Osteoblast (primary cell): ENCODE measurements at regions not wholly inside any gene's neighbourhood (a gene's known extent, or its start where the extent isn't known, plus 50 kb on each side); places are given as distances from the start of the nearest gene placed in this dataset.

Experiments used
- DNase-seq: peaks from one replicate; pipeline ENCODE4 v3.0.0; 2011; ENCODE audit warnings: low spot score, mixed read lengths; ENCODE audit not compliant: insufficient read length; ENCODE audit errors: missing footprints
- H2AFZ ChIP-seq: 2 replicates; pipeline ENCODE4 v1.6.0; 2011; ENCODE audit warnings: mild to moderate bottlenecking, low read length
- H3K27ac ChIP-seq: 2 replicates; pipeline ENCODE4 v1.5.1; 2011; ENCODE audit warnings: mild to moderate bottlenecking, low read depth, low read length, moderate library complexity
- H3K27me3 ChIP-seq: 2 replicates; pipeline ENCODE4 v1.6.0; 2012; ENCODE audit warnings: mild to moderate bottlenecking, control low read depth, inconsistent platforms, low read length, moderate library complexity; ENCODE audit not compliant: insufficient read depth
- H3K36me3 ChIP-seq: 2 replicates; pipeline ENCODE4 v1.5.1; 2011; ENCODE audit warnings: mild to moderate bottlenecking, low read length, control low read depth, moderate library complexity; ENCODE audit not compliant: insufficient read depth
- H3K4me1 ChIP-seq: 2 replicates; pipeline ENCODE4 v1.5.1; 2011; ENCODE audit warnings: mild to moderate bottlenecking, low read length, control low read depth, moderate library complexity; ENCODE audit not compliant: insufficient read depth
- H3K4me2 ChIP-seq: 2 replicates; pipeline ENCODE4 v1.6.0; 2011; ENCODE audit warnings: mild to moderate bottlenecking, low read length; ENCODE audit not compliant: insufficient read depth
- H3K4me3 ChIP-seq: fragments of 200-600 bp; sonication (generic); 3 replicates; pipeline ENCODE4 v1.5.1; 2012; ENCODE audit warnings: mild to moderate bottlenecking, low read length, inconsistent platforms; ENCODE audit not compliant: insufficient read depth
- H3K79me2 ChIP-seq: 2 replicates; pipeline ENCODE4 v1.6.0; 2012; ENCODE audit warnings: mild to moderate bottlenecking, low read length, control low read depth, inconsistent platforms; ENCODE audit not compliant: insufficient read depth
- H3K9me3 ChIP-seq: 2 replicates; pipeline ENCODE4 v1.5.1; 2011; ENCODE audit warnings: low read depth, low read length, control low read depth
- H4K20me1 ChIP-seq: 2 replicates; pipeline ENCODE4 v1.6.0; 2012; ENCODE audit warnings: mild to moderate bottlenecking, low read length, control low read depth; ENCODE audit not compliant: insufficient read depth
- TF ChIP-seq, protein P1 (sequence below): IDR thresholded peaks from 2 replicates; pipeline ENCODE4 v1.5.1; 2011; ENCODE audit warnings: mild to moderate bottlenecking, low read depth, low read length, moderate library complexity; ENCODE audit errors: extremely low read depth

DNA sequence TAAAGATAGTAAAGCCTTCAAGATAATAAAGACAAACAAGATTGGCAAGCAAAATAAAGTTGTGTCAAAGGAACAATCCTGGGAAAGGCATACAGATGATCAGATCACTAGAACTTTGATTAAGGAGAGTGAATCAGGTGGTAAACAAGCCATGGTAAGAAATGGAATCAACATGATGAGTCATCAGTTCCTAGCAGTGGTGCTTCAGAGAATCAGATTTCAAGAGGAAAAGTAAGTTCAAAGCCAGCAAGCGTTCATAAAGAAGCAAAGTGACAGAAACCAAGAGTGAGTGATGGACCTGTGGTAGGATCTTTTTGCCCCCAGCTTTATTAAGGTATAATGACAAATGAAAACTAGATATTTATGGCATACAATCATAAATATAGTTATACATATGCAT, 340.4 kb downstream of the TPBG start:
- Histone ChIP-seq H3K36me3 (no peaks in the 10 kb centered on the region), H4K20me1 (no peaks in the 10 kb centered on the region), H2AFZ (no peak overlapping the region), H3K4me3 (no peak overlapping the region), H3K4me1 (no peaks in the 10 kb centered on the region), H3K79me2 (no peaks in the 10 kb centered on the region), H3K4me2 (no peak overlapping the region), H3K27me3 (peaks cover 12% of the 10 kb centered on the region), H3K27ac (no peak overlapping the region), H3K9me3 (no peaks in the 10 kb centered on the region)
- TF ChIP-seq, protein P1, sequence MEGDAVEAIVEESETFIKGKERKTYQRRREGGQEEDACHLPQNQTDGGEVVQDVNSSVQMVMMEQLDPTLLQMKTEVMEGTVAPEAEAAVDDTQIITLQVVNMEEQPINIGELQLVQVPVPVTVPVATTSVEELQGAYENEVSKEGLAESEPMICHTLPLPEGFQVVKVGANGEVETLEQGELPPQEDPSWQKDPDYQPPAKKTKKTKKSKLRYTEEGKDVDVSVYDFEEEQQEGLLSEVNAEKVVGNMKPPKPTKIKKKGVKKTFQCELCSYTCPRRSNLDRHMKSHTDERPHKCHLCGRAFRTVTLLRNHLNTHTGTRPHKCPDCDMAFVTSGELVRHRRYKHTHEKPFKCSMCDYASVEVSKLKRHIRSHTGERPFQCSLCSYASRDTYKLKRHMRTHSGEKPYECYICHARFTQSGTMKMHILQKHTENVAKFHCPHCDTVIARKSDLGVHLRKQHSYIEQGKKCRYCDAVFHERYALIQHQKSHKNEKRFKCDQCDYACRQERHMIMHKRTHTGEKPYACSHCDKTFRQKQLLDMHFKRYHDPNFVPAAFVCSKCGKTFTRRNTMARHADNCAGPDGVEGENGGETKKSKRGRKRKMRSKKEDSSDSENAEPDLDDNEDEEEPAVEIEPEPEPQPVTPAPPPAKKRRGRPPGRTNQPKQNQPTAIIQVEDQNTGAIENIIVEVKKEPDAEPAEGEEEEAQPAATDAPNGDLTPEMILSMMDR = no peak
- no peak for DNase-seq

DNA sequence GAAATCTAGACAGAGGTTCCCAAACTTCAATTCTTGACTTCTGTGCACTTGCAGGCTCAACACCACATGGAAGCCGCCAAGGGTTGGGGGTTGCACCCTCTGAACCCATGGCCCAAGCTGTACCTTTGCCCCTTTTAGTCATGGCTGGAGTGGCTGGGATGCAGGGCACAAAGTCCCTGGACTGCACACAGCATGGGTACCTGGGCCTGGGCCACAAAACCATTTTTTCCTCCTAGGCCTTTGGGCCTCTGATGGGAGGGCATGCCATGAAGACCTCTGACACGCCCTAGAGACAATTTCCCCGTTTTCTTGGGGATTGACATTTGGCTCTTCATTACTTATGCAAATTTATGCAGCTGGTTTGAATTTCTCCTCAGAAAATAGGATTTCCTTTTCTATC, 342.0 kb downstream of the TPBG start:
- Histone ChIP-seq H3K27ac (no peak overlapping the region), H3K36me3 (no peaks in the 10 kb centered on the region), H3K27me3 (peaks cover 12% of the 10 kb centered on the region), H3K79me2 (no peaks in the 10 kb centered on the region), H3K4me2 (no peak overlapping the region), H3K9me3 (no peaks in the 10 kb centered on the region), H3K4me3 (no peak overlapping the region), H4K20me1 (no peaks in the 10 kb centered on the region), H3K4me1 (no peaks in the 10 kb centered on the region), H2AFZ (no peak overlapping the region)
- TF ChIP-seq, protein P1 = no peak
- no peak for DNase-seq

DNA sequence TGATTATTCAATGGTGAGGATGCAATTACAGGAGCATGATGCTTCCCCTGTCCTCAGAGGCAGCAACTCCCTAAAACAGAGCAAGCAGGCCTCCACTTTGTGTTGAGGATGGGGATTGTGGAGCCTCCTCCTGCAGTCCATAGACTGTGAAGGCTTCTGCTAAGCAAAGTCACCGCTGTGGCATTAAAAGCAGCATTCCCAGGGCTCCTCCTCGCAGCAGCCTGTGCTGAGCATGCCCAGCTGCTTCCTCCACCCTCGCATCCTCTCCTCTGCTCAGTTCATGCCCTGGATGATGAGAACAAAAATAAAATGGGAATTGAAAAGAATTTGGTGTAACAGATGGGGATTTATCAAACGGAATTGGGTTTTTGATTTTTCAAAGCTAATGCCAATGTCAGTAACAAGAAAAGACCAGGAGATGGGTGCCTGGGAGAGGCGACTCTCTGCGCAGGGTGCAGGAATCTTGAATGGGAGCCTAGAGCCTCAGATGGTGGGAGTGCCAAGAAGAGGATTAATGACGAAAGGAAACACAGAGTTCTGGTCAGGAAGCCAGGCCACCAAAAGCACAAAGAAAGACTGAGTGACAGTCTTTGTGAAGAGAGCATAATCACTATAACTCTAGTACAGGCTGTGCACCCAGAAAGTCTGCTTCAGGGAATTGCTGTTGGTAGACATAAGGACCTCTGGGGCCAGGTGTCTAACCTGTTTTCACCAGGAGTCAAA, 347.6 kb downstream of the TPBG start:
- Histone ChIP-seq H3K27me3 (no peaks in the 10 kb centered on the region), H3K4me2 (peak overlapping the region; percentile 14)

DNA sequence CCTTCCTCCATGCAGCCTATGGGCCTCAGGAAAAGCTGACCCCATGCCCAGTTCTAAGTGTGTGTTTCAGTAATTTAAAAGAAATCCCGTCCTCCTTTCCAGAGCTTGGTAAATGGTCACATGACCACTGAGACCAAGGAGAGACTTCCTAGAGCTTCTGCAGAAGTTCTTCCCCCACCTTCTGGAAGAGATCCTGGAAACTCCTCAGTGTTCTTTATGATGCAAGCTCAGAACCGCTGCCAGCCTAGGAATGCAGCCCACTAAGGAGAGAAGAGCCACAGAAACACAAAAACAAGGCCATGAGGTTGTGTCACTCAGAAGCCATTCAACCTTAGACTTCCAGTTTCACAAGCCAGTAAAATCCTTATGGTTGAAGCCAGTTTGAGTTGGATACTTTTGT, 348.4 kb downstream of the TPBG start:
- Histone ChIP-seq H3K27ac (no peak overlapping the region), H3K4me3 (no peak overlapping the region), H3K79me2 (no peaks in the 10 kb centered on the region), H3K27me3 (no peaks in the 10 kb centered on the region), H4K20me1 (no peaks in the 10 kb centered on the region), H3K9me3 (no peaks in the 10 kb centered on the region), H2AFZ (peak overlapping the region; percentile 15), H3K4me1 (peaks cover 4% of the 10 kb centered on the region), H3K36me3 (no peaks in the 10 kb centered on the region), H3K4me2 (peak overlapping the region; percentile 14)
- TF ChIP-seq, protein P1 = no peak
- DNase-seq = no peak

More for the DNA sequence above, 347.6 kb downstream of the TPBG start:
- Histone ChIP-seq H3K36me3 (no peaks in the 10 kb centered on the region), H3K4me1 (peaks cover 4% of the 10 kb centered on the region), H3K79me2 (no peaks in the 10 kb centered on the region), H3K4me3 (no peak overlapping the region), H3K27ac (no peak overlapping the region), H3K9me3 (no peaks in the 10 kb centered on the region), H2AFZ (peak overlapping the region; percentile 15), H4K20me1 (no peaks in the 10 kb centered on the region)
- no peak for DNase-seq
- TF ChIP-seq, protein P1 = no peak
